DMS 273 (cell line): ENCODE measurements at regions not wholly inside any gene's neighbourhood (a gene's known extent, or its start where the extent isn't known, plus 50 kb on each side); places are given as distances from the start of the nearest gene placed in this dataset.

Experiments used
- DNase-seq: peaks from one replicate; lab custom pipeline; 2025; ENCODE audit not compliant: unreplicated experiment; lab: John Stamatoyannopoulos, UW

- DNase-seq: no peak
Observed at GRCh38 chr1:219670426-219671149, 57.7 kb upstream of the ZC3H11B start.

- DNase-seq: no peak
Observed at GRCh38 chr1:219669556-219669955, 56.7 kb upstream of the ZC3H11B start.

GRCh38 chr1:219669042-219669441 is 56.1 kb upstream of the ZC3H11B start:
- no peak for DNase-seq

- DNase-seq: no peak
Observed at GRCh38 chr1:219668446-219668845, 55.5 kb upstream of the ZC3H11B start.

- DNase-seq: no peak
Observed at GRCh38 chr1:219666242-219666641, 53.3 kb upstream of the ZC3H11B start.

- no peak for DNase-seq
Observed at GRCh38 chr1:219665089-219665488, 52.2 kb upstream of the ZC3H11B start.

GRCh38 chr1:219664310-219665029 is 51.6 kb upstream of the ZC3H11B start:
- DNase-seq: no peak
